Activated B cell treated with CpG ODN at 0.5 μM for 24 hours (primary cell): ENCODE measurements at regions not wholly inside any gene's neighbourhood (a gene's known extent, or its start where the extent isn't known, plus 50 kb on each side); places are given as distances from the start of the nearest gene placed in this dataset.
"Not testable (repeated sequence)": the region's sequence is repeated elsewhere in the genome, so short reads cannot be mapped to it uniquely, and the experiment has no call there.

ENCODE experiments used
- ATAC-seq: fragments of 200-7000 bp; cut with Tn5 transposase; one replicate; pipeline ENCODE4 v1.10.0; 2021; ENCODE audit warnings: low read depth, mild to moderate bottlenecking, moderate library complexity
- CTCF ChIA-PET: fragments of 350-600 bp; sonication (Branson Sonifier 250); formaldehyde crosslinking; loops from one replicate; lab custom pipeline; 2021; ENCODE audit warnings: antibody characterized with exemption; lab: Charles Lee
- POLR2A ChIA-PET: fragments of 350-600 bp; sonication (Branson Sonifier 250); formaldehyde crosslinking; loops from one replicate; lab custom pipeline; 2021; ENCODE audit warnings: antibody characterized with exemption; lab: Charles Lee
- DNase-seq: peaks from one replicate; pipeline ENCODE4 v3.0.0; 2022
- H3K27ac Mint-ChIP-seq: one replicate; pipeline ENCODE4 v1.8.0; 2020; ENCODE audit warnings: mixed read lengths
- H3K27me3 Mint-ChIP-seq: one replicate; pipeline ENCODE4 v1.8.0; 2021; ENCODE audit warnings: mixed read lengths
- H3K36me3 Mint-ChIP-seq: one replicate; pipeline ENCODE4 v1.8.0; 2021; ENCODE audit warnings: low read depth, mixed read lengths
- H3K4me1 Mint-ChIP-seq: one replicate; pipeline ENCODE4 v1.8.0; 2021; ENCODE audit warnings: mixed read lengths
- H3K4me3 Mint-ChIP-seq: one replicate; pipeline ENCODE4 v1.8.0; 2020; ENCODE audit warnings: mild to moderate bottlenecking, mixed read lengths
- H3K9me3 Mint-ChIP-seq: one replicate; pipeline ENCODE4 v1.8.0; 2020; ENCODE audit warnings: mixed read lengths
- intact Hi-C: fragments of 100-400 bp; cut with micrococcal nuclease; formaldehyde crosslinking; loops from one replicate; pipeline ENCODE4 v1.15.1; 2024
- TF ChIP-seq, protein P1 (sequence below): fragments of 200-600 bp; IDR thresholded peaks from one replicate; pipeline ENCODE4 v1.8.0; 2022; ENCODE audit warnings: antibody characterized with exemption, mild to moderate bottlenecking

DNA sequence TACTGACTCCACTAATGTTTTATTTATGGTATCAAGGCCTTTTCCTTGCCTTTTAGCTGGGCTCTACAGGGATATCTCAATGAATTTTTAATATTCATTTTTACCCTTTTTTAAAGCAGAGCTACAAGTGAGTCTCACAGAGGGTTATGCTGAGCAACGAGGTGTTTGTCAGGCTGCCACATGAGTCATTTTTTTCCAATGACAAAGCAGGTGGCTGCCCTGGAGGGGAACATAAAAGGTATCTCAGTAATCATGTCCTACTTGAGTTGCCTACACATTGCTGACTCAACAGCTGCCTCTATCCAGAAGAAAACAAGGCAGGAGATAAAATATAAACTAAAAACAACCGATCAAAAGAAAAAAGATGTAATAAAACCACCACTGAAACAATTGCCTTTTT, 1004.9 kb upstream of the POT1 start:
- ChIA-PET CTCF (interaction anchor here (0.6 kb wide), 1 partner anchor 37 kb away, joined by 3 read pairs; no protein-coding TSS in a partner anchor), POLR2A (no interaction called here)

DNA sequence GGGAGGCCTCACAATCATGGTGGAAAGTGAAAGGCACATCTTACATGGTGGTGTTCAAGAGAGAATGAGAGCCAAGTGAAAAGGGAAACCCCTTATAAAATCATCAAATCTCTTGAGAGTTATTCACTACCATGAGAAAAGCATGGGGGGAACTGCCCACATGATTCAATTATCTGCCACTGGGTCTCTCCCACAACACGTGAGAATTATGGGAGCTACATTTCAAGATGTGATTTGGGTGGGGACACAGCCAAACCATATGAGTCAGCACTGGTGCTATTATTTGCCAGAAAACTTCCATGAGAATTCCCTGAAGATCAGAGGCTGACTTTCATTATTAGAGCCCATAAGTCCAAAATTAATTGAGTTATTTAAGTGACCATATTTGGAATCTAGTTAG, 1001.2 kb upstream of the POT1 start:
- no peaks in the 10 kb centered on the region for H3K36me3 Mint-ChIP-seq
- intact Hi-C loops, result no loop called here
- peaks cover 4% of the 10 kb centered on the region for H3K9me3 Mint-ChIP-seq
- ATAC-seq (no peak), DNase-seq (no peak)
- TF ChIP-seq, protein P1, sequence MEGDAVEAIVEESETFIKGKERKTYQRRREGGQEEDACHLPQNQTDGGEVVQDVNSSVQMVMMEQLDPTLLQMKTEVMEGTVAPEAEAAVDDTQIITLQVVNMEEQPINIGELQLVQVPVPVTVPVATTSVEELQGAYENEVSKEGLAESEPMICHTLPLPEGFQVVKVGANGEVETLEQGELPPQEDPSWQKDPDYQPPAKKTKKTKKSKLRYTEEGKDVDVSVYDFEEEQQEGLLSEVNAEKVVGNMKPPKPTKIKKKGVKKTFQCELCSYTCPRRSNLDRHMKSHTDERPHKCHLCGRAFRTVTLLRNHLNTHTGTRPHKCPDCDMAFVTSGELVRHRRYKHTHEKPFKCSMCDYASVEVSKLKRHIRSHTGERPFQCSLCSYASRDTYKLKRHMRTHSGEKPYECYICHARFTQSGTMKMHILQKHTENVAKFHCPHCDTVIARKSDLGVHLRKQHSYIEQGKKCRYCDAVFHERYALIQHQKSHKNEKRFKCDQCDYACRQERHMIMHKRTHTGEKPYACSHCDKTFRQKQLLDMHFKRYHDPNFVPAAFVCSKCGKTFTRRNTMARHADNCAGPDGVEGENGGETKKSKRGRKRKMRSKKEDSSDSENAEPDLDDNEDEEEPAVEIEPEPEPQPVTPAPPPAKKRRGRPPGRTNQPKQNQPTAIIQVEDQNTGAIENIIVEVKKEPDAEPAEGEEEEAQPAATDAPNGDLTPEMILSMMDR, result no peak
- no peak overlapping the region for H3K4me3 Mint-ChIP-seq
- POLR2A ChIA-PET, result no interaction called here
- no peaks in the 10 kb centered on the region for H3K27me3 Mint-ChIP-seq
- CTCF ChIA-PET, result no interaction called here
- H3K4me1 Mint-ChIP-seq, result no peaks in the 10 kb centered on the region
- no peak overlapping the region for H3K27ac Mint-ChIP-seq

More for the DNA sequence above, 1004.9 kb upstream of the POT1 start:
- H3K4me3 Mint-ChIP-seq, result no peak overlapping the region
- DNase-seq (no peak), ATAC-seq (no peak)
- intact Hi-C loops, result no loop called here
- H3K4me1 Mint-ChIP-seq, result no peaks in the 10 kb centered on the region
- no peak overlapping the region for H3K27ac Mint-ChIP-seq
- TF ChIP-seq, protein P1, result no peak
- H3K9me3 Mint-ChIP-seq, result peaks cover 11% of the 10 kb centered on the region
- no peaks in the 10 kb centered on the region for H3K36me3 Mint-ChIP-seq
- H3K27me3 Mint-ChIP-seq, result no peaks in the 10 kb centered on the region

DNA sequence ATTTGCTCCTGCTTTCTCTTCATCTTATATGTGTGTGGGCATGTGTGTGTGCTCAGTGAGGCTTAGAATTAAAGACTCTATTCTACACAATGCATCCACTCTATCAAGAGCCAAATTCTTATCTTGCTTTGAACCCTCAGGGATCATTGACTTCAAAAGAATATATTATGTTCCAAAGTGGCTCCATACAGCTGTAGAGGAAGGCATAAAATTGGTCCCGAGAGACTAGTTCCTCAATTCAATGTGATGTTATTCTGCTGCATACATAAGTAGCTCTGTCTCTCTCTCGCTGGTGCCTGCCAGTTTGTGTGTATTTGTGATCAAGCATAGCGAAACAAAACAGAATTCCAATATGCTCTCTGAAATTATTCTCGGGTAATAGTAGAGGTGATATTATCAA, 997.9 kb upstream of the POT1 start:
- DNase-seq, result no peak
- Mint-ChIP-seq H3K27ac (no peak overlapping the region), H3K9me3 (peaks cover 2% of the 10 kb centered on the region), H3K4me1 (no peaks in the 10 kb centered on the region), H3K27me3 (no peaks in the 10 kb centered on the region), H3K36me3 (no peaks in the 10 kb centered on the region), H3K4me3 (no peak overlapping the region)
- intact Hi-C loops, result no loop called here
- POLR2A ChIA-PET, result no interaction called here
- TF ChIP-seq, protein P1, result no peak
- no peak for ATAC-seq
- CTCF ChIA-PET, result no interaction called here

DNA sequence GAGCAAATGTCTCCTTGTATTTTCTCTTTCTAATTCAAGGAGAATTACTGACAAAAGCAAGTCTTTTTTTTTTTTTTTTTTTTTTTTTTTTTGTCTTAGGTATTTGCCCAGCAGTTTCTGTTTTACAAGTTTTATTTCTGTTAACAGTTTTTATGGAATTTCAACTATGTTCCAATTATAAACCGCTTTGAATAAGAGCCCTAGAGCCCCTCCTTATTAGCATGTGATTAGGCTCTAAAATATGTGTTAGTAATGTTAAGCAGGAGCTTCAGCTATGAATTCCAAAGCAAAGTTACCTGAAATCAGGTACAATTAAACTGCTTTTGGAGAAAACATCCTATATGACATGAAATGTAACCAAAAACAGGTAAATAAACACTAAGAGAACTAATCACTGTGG, 997.0 kb upstream of the POT1 start:
- TF ChIP-seq, protein P1, result no peak
- Mint-ChIP-seq H3K27ac (no peak overlapping the region), H3K4me3 (no peak overlapping the region), H3K27me3 (no peaks in the 10 kb centered on the region), H3K4me1 (no peaks in the 10 kb centered on the region), H3K9me3 (peaks cover 2% of the 10 kb centered on the region), H3K36me3 (no peaks in the 10 kb centered on the region)
- ATAC-seq (no peak), DNase-seq (no peak)
- ChIA-PET CTCF (no interaction called here), POLR2A (no interaction called here)
- intact Hi-C loops, result no loop called here

DNA sequence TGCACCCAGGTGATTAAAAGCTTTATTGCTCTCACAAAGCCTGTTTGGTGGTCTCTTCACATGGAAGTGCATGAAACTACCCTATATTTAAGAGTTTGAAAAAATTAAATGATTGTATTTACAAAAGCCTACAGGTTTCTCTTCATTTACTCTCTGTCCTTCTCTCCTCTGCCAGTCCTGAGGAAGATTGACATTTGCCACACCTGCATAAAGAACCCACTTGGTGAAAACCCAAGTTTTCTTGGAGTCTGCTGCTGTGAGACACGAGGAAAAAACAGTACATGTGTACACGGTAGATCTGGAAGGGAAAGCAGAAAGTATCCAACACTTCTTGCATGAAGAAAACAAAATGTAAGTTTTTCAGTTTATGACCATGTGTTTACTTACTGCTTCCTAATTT, 994.4 kb upstream of the POT1 start:
- ChIA-PET CTCF (no interaction called here), POLR2A (no interaction called here)
- H3K27ac Mint-ChIP-seq, result no peak overlapping the region
- DNase-seq, result no peak
- no peak overlapping the region for H3K4me3 Mint-ChIP-seq
- H3K36me3 Mint-ChIP-seq, result no peaks in the 10 kb centered on the region
- H3K27me3 Mint-ChIP-seq, result no peaks in the 10 kb centered on the region
- intact Hi-C loops, result no loop called here
- no peaks in the 10 kb centered on the region for H3K9me3 Mint-ChIP-seq
- H3K4me1 Mint-ChIP-seq, result no peaks in the 10 kb centered on the region
- TF ChIP-seq, protein P1, result no peak
- no peak for ATAC-seq

DNA sequence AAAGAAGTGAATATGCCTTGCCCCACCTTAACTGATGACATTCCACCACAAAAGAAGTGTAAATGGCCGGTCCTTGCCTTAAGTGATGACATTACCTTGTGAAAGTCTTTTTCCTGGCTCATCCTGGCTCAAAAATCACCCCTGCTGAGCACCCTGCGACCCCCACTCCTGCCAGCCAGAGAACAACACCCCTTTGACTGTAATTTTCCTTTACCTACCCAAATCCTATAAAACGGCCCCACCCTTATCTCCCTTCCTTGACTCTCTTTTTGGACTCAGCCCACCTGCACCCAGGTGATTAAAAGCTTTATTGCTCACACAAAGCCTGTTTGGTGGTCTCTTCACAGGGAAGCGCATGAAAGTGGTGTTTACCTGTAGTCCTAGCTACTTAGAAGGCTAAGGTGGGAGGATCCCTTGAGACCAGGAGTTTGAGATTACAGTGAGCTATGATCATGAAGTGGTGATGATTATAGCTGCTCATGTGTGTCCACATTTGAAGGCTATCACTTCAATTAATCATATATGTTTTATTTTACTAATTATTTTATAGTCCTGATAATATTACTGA, 985.8 kb upstream of the POT1 start:
- H3K36me3 Mint-ChIP-seq, POLR2A ChIA-PET: not testable (repeated sequence)

More for the DNA sequence above, 985.8 kb upstream of the POT1 start:
- DNase-seq, H3K4me1 Mint-ChIP-seq, H3K9me3 Mint-ChIP-seq, H3K27ac Mint-ChIP-seq, H3K27me3 Mint-ChIP-seq, H3K4me3 Mint-ChIP-seq, ATAC-seq, intact Hi-C loops, CTCF ChIA-PET: not testable (repeated sequence)
